ENCODE measurements at regions not wholly inside any gene's neighbourhood (a gene's known extent, or its start where the extent isn't known, plus 50 kb on each side); places are given as distances from the start of the nearest gene placed in this dataset.

DNA sequence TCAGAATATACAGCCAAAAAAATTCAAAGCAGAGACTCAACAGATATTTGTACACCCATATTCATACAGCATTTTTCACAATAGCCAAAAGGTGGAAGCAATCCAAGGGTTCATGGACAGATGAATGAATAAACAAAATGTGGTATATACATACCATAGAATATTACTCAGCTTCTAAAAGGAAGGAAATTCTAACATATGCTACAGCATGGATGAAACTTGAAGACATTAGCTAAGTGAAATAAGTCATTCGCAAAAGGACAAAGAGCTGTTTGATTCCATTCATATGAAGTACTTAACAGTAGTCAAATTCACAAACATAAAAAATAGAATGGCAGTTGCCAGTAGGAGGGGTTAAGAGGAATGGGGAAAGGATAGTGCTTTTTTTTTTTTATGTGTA lies 91.8 kb upstream of the ARID2 start:
- no peak overlapping the region for H2AFZ ChIP-seq (ENCODE audit: low read depth, low read length)
- ChIA-PET POLR2A (no interaction called here), CTCF (ENCODE audit: low intra/inter-chr PET ratio) (no interaction called here)
- in situ Hi-C loops (cut with MboI) = no loop called here
- 0% methylated on average over 1 of the region's 1 CpG for WGBS (ENCODE audit: insufficient coverage, low coverage, missing lambda C conversion rate)
- no peak for ATAC-seq
- DNase-seq (ENCODE audit: extremely low read depth in 1 of 4, low spot score in 3 of 4) = no peak
- H3K27ac ChIP-seq (ENCODE audit: extremely low read depth, low read depth, low read length) = no peak overlapping the region
- no peak overlapping the region for H3K9ac ChIP-seq (ENCODE audit: insufficient read depth in 1 of 2, low read depth in 2 of 2, low read length in 2 of 2)
- H3K9me1 ChIP-seq (ENCODE audit: control insufficient read depth, insufficient read depth, low read length) = no peaks in the 10 kb centered on the region
- peaks cover 0 to 4% of the 10 kb centered on the region in 2 experiments; a peak in 1 of 5 replicates for H3K27me3 ChIP-seq (ENCODE audit: control insufficient read depth in 2 of 2, insufficient read depth in 2 of 2, low read length in 2 of 2)
- H3K9me3 ChIP-seq (replicated peaks; ENCODE audit: control insufficient read depth, insufficient read depth, low read depth, low read length) = no peaks in the 10 kb centered on the region
- intact Hi-C loops (cut with micrococcal nuclease) = no loop called here
- no peaks in the 10 kb centered on the region for H3K79me2 ChIP-seq (ENCODE audit: control insufficient read depth, insufficient read depth, low read length)
- no peak overlapping the region for H3K4me2 ChIP-seq (ENCODE audit: insufficient read depth, low read length)
- peak; percentile 37 for FAIRE-seq
- no peaks in the 10 kb centered on the region for H3K36me3 ChIP-seq (ENCODE audit: control insufficient read depth, insufficient read depth, low read length)
- H3K4me1 ChIP-seq (replicated peaks in 1 of 2; ENCODE audit: control insufficient read depth in 2 of 2, insufficient read depth in 2 of 2, low read length in 2 of 2) = no peaks in the 10 kb centered on the region
- no peaks in the 10 kb centered on the region for H4K20me1 ChIP-seq (replicated peaks; ENCODE audit: control insufficient read depth, insufficient read depth, low read length)
- no peak overlapping the region for H3K4me3 ChIP-seq
- BruUV-seq (replicated peaks) = no TSS peak
- TF ChIP-seq, protein P1, sequence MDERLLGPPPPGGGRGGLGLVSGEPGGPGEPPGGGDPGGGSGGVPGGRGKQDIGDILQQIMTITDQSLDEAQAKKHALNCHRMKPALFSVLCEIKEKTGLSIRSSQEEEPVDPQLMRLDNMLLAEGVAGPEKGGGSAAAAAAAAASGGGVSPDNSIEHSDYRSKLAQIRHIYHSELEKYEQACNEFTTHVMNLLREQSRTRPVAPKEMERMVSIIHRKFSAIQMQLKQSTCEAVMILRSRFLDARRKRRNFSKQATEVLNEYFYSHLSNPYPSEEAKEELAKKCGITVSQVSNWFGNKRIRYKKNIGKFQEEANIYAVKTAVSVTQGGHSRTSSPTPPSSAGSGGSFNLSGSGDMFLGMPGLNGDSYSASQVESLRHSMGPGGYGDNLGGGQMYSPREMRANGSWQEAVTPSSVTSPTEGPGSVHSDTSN (CRISPR knock-in tag; IDR thresholded peaks at IDR 0.05; ENCODE audit: low read depth) = no peak
- TF ChIP-seq, protein P1 (tag; conservative IDR thresholded peaks at IDR 0.05; ENCODE audit: low read depth) = no peak
- TF ChIP-seq HINFP (tag; conservative IDR thresholded peaks at IDR 0.05; ENCODE audit: low read depth) (no peak), RREB1 (CRISPR knock-in tag; IDR thresholded peaks at IDR 0.05) (no peak), AFF4 (CRISPR knock-in tag; IDR thresholded peaks at IDR 0.05) (no peak), BACH1 (tag; IDR thresholded peaks at IDR 0.05) (no peak)

Measured in K562 (cell line).